H9 (cell line): ENCODE measurements at regions not wholly inside any gene's neighbourhood (a gene's known extent, or its start where the extent isn't known, plus 50 kb on each side); places are given as distances from the start of the nearest gene placed in this dataset.
A peak's percentile ranks its signal among the peaks of the same experiment; 100 is the strongest.

ENCODE experiments used
- DNase-seq: peaks from one replicate; pipeline ENCODE4 v3.0.0-alpha.2; 2017
- H2AFZ ChIP-seq: one replicate; pipeline ENCODE4 v1.6.1; 2013; ENCODE audit warnings: mild to moderate bottlenecking, low read length, control low read depth, moderate library complexity
- H2AK5ac ChIP-seq: 2 replicates; pipeline ENCODE4 v1.6.1; 2013; ENCODE audit warnings: low read length, control low read depth, mixed read lengths; ENCODE audit not compliant: insufficient read length
- H2BK120ac ChIP-seq: one replicate; pipeline ENCODE4 v1.6.1; 2013; ENCODE audit warnings: low read depth, mild to moderate bottlenecking, low read length, control low read depth, inconsistent platforms; ENCODE audit not compliant: poor library complexity, severe bottlenecking
- H2BK12ac ChIP-seq: 2 replicates; pipeline ENCODE4 v1.6.1; 2013; ENCODE audit warnings: low read length, control low read depth, mixed read lengths, low read depth; ENCODE audit not compliant: insufficient read length
- H2BK15ac ChIP-seq: 2 replicates; pipeline ENCODE4 v1.6.1; 2013; ENCODE audit warnings: low read depth, low read length, control low read depth
- H2BK20ac ChIP-seq: one replicate; pipeline ENCODE4 v1.6.1; 2013; ENCODE audit warnings: low read depth, mild to moderate bottlenecking, low read length, control low read depth, inconsistent platforms; ENCODE audit not compliant: poor library complexity, severe bottlenecking
- H2BK5ac ChIP-seq: 2 replicates; pipeline ENCODE4 v1.6.1; 2013; ENCODE audit warnings: low read length, control low read depth, mixed read lengths; ENCODE audit not compliant: insufficient read length
- H3K14ac ChIP-seq: 2 replicates; pipeline ENCODE4 v1.6.1; 2013; ENCODE audit warnings: low read length, control low read depth; ENCODE audit not compliant: insufficient read depth
- H3K18ac ChIP-seq: 2 replicates; pipeline ENCODE4 v1.6.1; 2013; ENCODE audit warnings: low read depth, mild to moderate bottlenecking, mixed read lengths, low read length, control low read depth; ENCODE audit not compliant: insufficient read length
- H3K23ac ChIP-seq: 2 replicates; pipeline ENCODE4 v1.6.1; 2013; ENCODE audit warnings: low read length, control low read depth, mixed read lengths, low read depth; ENCODE audit not compliant: insufficient read length
- H3K23me2 ChIP-seq: 2 replicates; pipeline ENCODE4 v1.6.1; 2013; ENCODE audit warnings: low read depth, mild to moderate bottlenecking, mixed read lengths, low read length, control low read depth; ENCODE audit not compliant: insufficient read length, poor library complexity, severe bottlenecking
- H3K27ac ChIP-seq: 2 replicates; pipeline ENCODE4 v1.5.1; 2013; ENCODE audit warnings: low read length, control low read depth, mixed read lengths, low read depth; ENCODE audit not compliant: insufficient read length
- H3K27me3 ChIP-seq: 2 replicates; pipeline ENCODE4 v1.6.1; 2013; ENCODE audit warnings: low read length, control low read depth, inconsistent platforms; ENCODE audit not compliant: insufficient read depth
- H3K4ac ChIP-seq: 2 replicates; pipeline ENCODE4 v1.6.1; 2013; ENCODE audit warnings: low read depth, mild to moderate bottlenecking, control low read depth, inconsistent platforms, low read length, moderate library complexity
- H3K4me1 ChIP-seq: 2 replicates; pipeline ENCODE4 v1.6.1; 2013; ENCODE audit warnings: low read length, control low read depth, inconsistent platforms; ENCODE audit not compliant: insufficient read depth
- H3K4me2 ChIP-seq: 2 replicates; pipeline ENCODE4 v1.6.1; 2013; ENCODE audit warnings: low read length, control low read depth, mixed read lengths; ENCODE audit not compliant: insufficient read length, insufficient read depth
- H3K56ac ChIP-seq: 2 replicates; pipeline ENCODE4 v1.6.1; 2013; ENCODE audit warnings: low read depth, mild to moderate bottlenecking, mixed read lengths, low read length, control low read depth; ENCODE audit not compliant: insufficient read length
- H3K79me1 ChIP-seq: 2 replicates; pipeline ENCODE4 v1.6.1; 2013; ENCODE audit warnings: low read depth, mild to moderate bottlenecking, moderate library complexity, low read length, control low read depth, inconsistent platforms; ENCODE audit not compliant: insufficient read depth, poor library complexity, severe bottlenecking
- H3K79me2 ChIP-seq: 2 replicates; pipeline ENCODE4 v1.6.1; 2013; ENCODE audit warnings: low read length, control low read depth, inconsistent platforms; ENCODE audit not compliant: insufficient read depth
- H3K9ac ChIP-seq: 2 replicates; pipeline ENCODE4 v1.6.1; 2013; ENCODE audit warnings: low read length, control low read depth, mixed read lengths; ENCODE audit not compliant: insufficient read length; ENCODE audit errors: extremely low read depth
- H3K9me3 ChIP-seq: one replicate; pipeline ENCODE4 v1.6.1; 2013; ENCODE audit warnings: low read depth, low read length, inconsistent platforms; ENCODE audit not compliant: control insufficient read depth
- H3T11ph ChIP-seq: one replicate; pipeline ENCODE4 v1.6.1; 2013; ENCODE audit warnings: mild to moderate bottlenecking, low read length, control low read depth, inconsistent platforms
- H4K20me1 ChIP-seq: one replicate; pipeline ENCODE4 v1.6.1; 2013; ENCODE audit not compliant: control insufficient read depth, insufficient read length, insufficient read depth
- H4K5ac ChIP-seq: 2 replicates; pipeline ENCODE4 v1.6.1; 2013; ENCODE audit warnings: low read depth, mild to moderate bottlenecking, mixed read lengths, low read length, control low read depth; ENCODE audit not compliant: insufficient read length
- H4K8ac ChIP-seq: replicated peaks from 2 replicates; pipeline ENCODE4 v1.6.1; 2013; ENCODE audit warnings: low read length, control low read depth, mixed read lengths, low read depth; ENCODE audit not compliant: insufficient read length
- H4K91ac ChIP-seq: 2 replicates; pipeline ENCODE4 v1.6.1; 2013; ENCODE audit warnings: low read depth, mild to moderate bottlenecking, moderate library complexity, mixed read lengths, low read length, control low read depth; ENCODE audit not compliant: insufficient read length
- H3K27ac Mint-ChIP-seq, 3 experiments: 2 replicates in 2 of 3; 3 replicates in 1 of 3; pipeline ENCODE4 v1.8.0; 2020 to 2021; ENCODE audit warnings: mixed read lengths in 3 of 3, mild to moderate bottlenecking in 1 of 3, moderate library complexity in 1 of 3
- H3K27me3 Mint-ChIP-seq: 2 replicates; pipeline ENCODE4 v1.8.0; 2021; ENCODE audit warnings: low read depth, mild to moderate bottlenecking, moderate library complexity, mixed read lengths
- H3K36me3 Mint-ChIP-seq, 3 experiments: 2 replicates in 2 of 3; 3 replicates in 1 of 3; pipeline ENCODE4 v1.8.0; 2020 to 2021; ENCODE audit warnings: low read depth in 3 of 3, mixed read lengths in 3 of 3; ENCODE audit not compliant: insufficient read depth in 1 of 3
- H3K4me1 Mint-ChIP-seq, 2 experiments: 2 replicates each; pipeline ENCODE4 v1.8.0; 2020; ENCODE audit warnings: mixed read lengths in 2 of 2
- H3K4me3 Mint-ChIP-seq, 2 experiments: 2 replicates in 1 of 2; 3 replicates in 1 of 2; pipeline ENCODE4 v1.8.0; 2020 to 2021; ENCODE audit warnings: mild to moderate bottlenecking in 2 of 2, mixed read lengths in 2 of 2, moderate library complexity in 1 of 2
- H3K9me3 Mint-ChIP-seq, 2 experiments: 2 replicates in 1 of 2; 3 replicates in 1 of 2; pipeline ENCODE4 v1.8.0; 2020; ENCODE audit warnings: mild to moderate bottlenecking in 2 of 2, mixed read lengths in 2 of 2, moderate library complexity in 1 of 2
- CTCF ChIP-seq: fragments of 200-600 bp; sonication (generic); conservative IDR thresholded peaks from 3 replicates; pipeline ENCODE4 v1.8.0; 2021; ENCODE audit warnings: antibody characterized with exemption, mild to moderate bottlenecking
- WGBS: extraction: QIAGEN DNeasy Blood & Tissue Kit; methylation state at CpG from one replicate; pipeline ENCODE4 v1.1.7; 2013; ENCODE audit warnings: missing lambda C conversion rate, low lambda C conversion rate, mixed read lengths; ENCODE audit not compliant: insufficient read length; ENCODE audit errors: extremely low coverage; 5-methylcytosine and 5-hydroxymethylcytosine counted together

- no peak overlapping the region for H2BK5ac ChIP-seq
- H3K79me1 ChIP-seq = peaks cover 3% of the 10 kb centered on the region
- H3K9ac ChIP-seq = no peak overlapping the region
- H4K8ac ChIP-seq = no peak overlapping the region
- no CpG with 5 or more reads among the region's 3 CpGs for WGBS
- no peak overlapping the region for H2BK20ac ChIP-seq
- H3K56ac ChIP-seq = no peak overlapping the region
- no peak overlapping the region for H2BK15ac ChIP-seq
- no peaks in the 10 kb centered on the region for H3K27me3 ChIP-seq
- TF ChIP-seq CTCF = no peak
- H2AFZ ChIP-seq = no peak overlapping the region
- H3K23ac ChIP-seq = no peak overlapping the region
- Mint-ChIP-seq H3K4me1 (peaks cover 36 to 39% of the 10 kb centered on the region in 2 experiments), H3K36me3 (peaks cover 0 to 8% (median 7%) of the 10 kb centered on the region in 3 experiments; a peak in 3 of 7 replicates), H3K4me3 (no peak overlapping the region), H3K9me3 (peaks cover 3 to 10% of the 10 kb centered on the region in 2 experiments; a peak in 4 of 5 replicates), H3K27ac (peak overlapping the region in 1 of 3 experiments; percentile 17; a peak in 1 of 7 replicates), H3K27me3 (no peaks in the 10 kb centered on the region)
- no peak overlapping the region for H3K4me2 ChIP-seq
- DNase-seq = no peak
- no peak overlapping the region for H3K18ac ChIP-seq
- H3K9me3 ChIP-seq = no peaks in the 10 kb centered on the region
- peaks cover 1% of the 10 kb centered on the region; the same call in 1 of the 2 replicates for H3K79me2 ChIP-seq
- H3K23me2 ChIP-seq = no peaks in the 10 kb centered on the region
- H3K4ac ChIP-seq = no peak overlapping the region
- H3K27ac ChIP-seq = no peak overlapping the region
- no peak overlapping the region for H4K5ac ChIP-seq
- no peak overlapping the region for H4K91ac ChIP-seq
- H3K4me1 ChIP-seq = no peaks in the 10 kb centered on the region; the same call in 1 of the 2 replicates
- no peak overlapping the region for H2AK5ac ChIP-seq
- no peak overlapping the region for H2BK12ac ChIP-seq
- H3K14ac ChIP-seq = no peak overlapping the region
- H2BK120ac ChIP-seq = no peak overlapping the region
- no peak overlapping the region for H3T11ph ChIP-seq
- H4K20me1 ChIP-seq = no peaks in the 10 kb centered on the region
Observed at GRCh38 chr9:130770093-130770492, 65.0 kb upstream of the ABL1 start.
